Stimulated activated CD8-positive, alpha-beta memory T cell treated with anti-CD3 and anti-CD28 coated beads, Interleukin-4, amount 100 ng/mL, for 24 hours (primary cell): ENCODE measurements at regions not wholly inside any gene's neighbourhood (a gene's known extent, or its start where the extent isn't known, plus 50 kb on each side); places are given as distances from the start of the nearest gene placed in this dataset.

ENCODE experiments used
- DNase-seq: peaks from one replicate; pipeline ENCODE4 v3.0.0-alpha.2; 2020; ENCODE audit warnings: low read depth

- DNase-seq, result no peak
Observed at GRCh38 chr6:119541132-119541905, 191.8 kb upstream of the MAN1A1 start.

- no peak for DNase-seq
Observed at GRCh38 chr6:119540417-119540816, 190.9 kb upstream of the MAN1A1 start.

GRCh38 chr6:119539066-119539746, 189.6 kb upstream of the MAN1A1 start:
- DNase-seq, result no peak

GRCh38 chr6:119536666-119537065, 187.1 kb upstream of the MAN1A1 start:
- no peak for DNase-seq

GRCh38 chr6:119535332-119535731, 185.8 kb upstream of the MAN1A1 start:
- no peak for DNase-seq

- DNase-seq, result no peak
Observed at GRCh38 chr6:119533603-119534279, 184.2 kb upstream of the MAN1A1 start.

- no peak for DNase-seq
Observed at GRCh38 chr6:119527231-119527578, 177.6 kb upstream of the MAN1A1 start.

- DNase-seq, result no peak
Observed at GRCh38 chr6:119526561-119527230, 177.1 kb upstream of the MAN1A1 start.

GRCh38 chr6:119524410-119524809, 174.8 kb upstream of the MAN1A1 start:
- DNase-seq, result no peak

GRCh38 chr6:119523556-119523955, 174.0 kb upstream of the MAN1A1 start:
- no peak for DNase-seq

GRCh38 chr6:119521251-119521650, 171.7 kb upstream of the MAN1A1 start:
- no peak for DNase-seq

GRCh38 chr6:119517428-119517827, 167.9 kb upstream of the MAN1A1 start:
- DNase-seq, result no peak

GRCh38 chr6:119514345-119514744, 164.8 kb upstream of the MAN1A1 start:
- no peak for DNase-seq

- DNase-seq, result no peak
Observed at GRCh38 chr6:119511024-119511423, 161.5 kb upstream of the MAN1A1 start.

- DNase-seq, result no peak
Observed at GRCh38 chr6:119510246-119510645, 160.7 kb upstream of the MAN1A1 start.

- no peak for DNase-seq
Observed at GRCh38 chr6:119506631-119507174, 157.1 kb upstream of the MAN1A1 start.

- no peak for DNase-seq
Observed at GRCh38 chr6:119501798-119502483, 152.4 kb upstream of the MAN1A1 start.

GRCh38 chr6:119499797-119500196, 150.2 kb upstream of the MAN1A1 start:
- DNase-seq, result no peak

GRCh38 chr6:119497988-119498727, 148.6 kb upstream of the MAN1A1 start:
- DNase-seq, result no peak

- DNase-seq, result no peak
Observed at GRCh38 chr6:119495230-119495683, 145.7 kb upstream of the MAN1A1 start.

- no peak for DNase-seq
Observed at GRCh38 chr6:119493980-119494379, 144.4 kb upstream of the MAN1A1 start.
